WTC11 (cell line): ENCODE measurements at regions not wholly inside any gene's neighbourhood (a gene's known extent, or its start where the extent isn't known, plus 50 kb on each side); places are given as distances from the start of the nearest gene placed in this dataset.

ENCODE experiments used
- GRHL2 ChIP-seq: fragments of 250-450 bp; sonication (Bioruptor Pico); IDR thresholded peaks from 2 replicates; pipeline ENCODE4 v1.8.0; 2022; ENCODE audit warnings: mild to moderate bottlenecking, moderate library complexity; ENCODE audit not compliant: insufficient replicate concordance, severe bottlenecking
- TCF7 ChIP-seq: sonication (generic); formaldehyde crosslinking; IDR thresholded peaks from 2 replicates; pipeline ENCODE4 v1.8.0; 2022; ENCODE audit warnings: mild to moderate bottlenecking, low read depth, missing genetic modification reagents, moderate library complexity

GRCh38 chr21:14617040-14617393, 70.9 kb upstream of the SAMSN1 start:
- TF ChIP-seq TCF7 (CRISPR knock-in tag) (no peak), GRHL2 (CRISPR knock-in tag) (no peak)
